ENCODE measurements at regions not wholly inside any gene's neighbourhood (a gene's known extent, or its start where the extent isn't known, plus 50 kb on each side); places are given as distances from the start of the nearest gene placed in this dataset.

GRCh38 chr6:40056865-40057264 lies 122.6 kb upstream of the MOCS1 start:
- no peak for DNase-seq

- no peak for DNase-seq
Measured at GRCh38 chr6:40054602-40055001, 120.3 kb upstream of the MOCS1 start.

- no peak for DNase-seq
Measured at GRCh38 chr6:40054186-40054585, 119.9 kb upstream of the MOCS1 start.

DNA sequence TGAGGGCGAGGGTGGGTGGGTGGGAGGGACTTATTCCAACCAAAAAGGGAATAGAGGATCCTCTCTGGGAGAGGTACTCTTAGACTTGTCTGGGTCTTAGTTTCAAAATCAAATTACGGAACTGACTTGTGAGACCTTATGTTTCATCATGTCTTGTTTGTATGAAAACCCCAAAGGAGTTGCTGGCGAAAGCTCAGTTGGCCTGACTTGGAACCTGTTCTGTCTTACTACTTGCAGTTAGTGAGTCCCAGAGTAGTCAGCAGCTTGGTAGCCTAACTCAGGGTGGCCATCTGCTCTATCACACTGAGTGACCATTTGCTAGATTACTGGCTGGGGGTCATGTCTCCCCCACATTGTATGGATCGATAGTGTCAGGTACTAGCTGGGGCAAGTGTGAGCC lies 114.9 kb upstream of the MOCS1 start:
- no peak for DNase-seq

- no peak for DNase-seq
Measured at GRCh38 chr6:40044196-40044595, 109.9 kb upstream of the MOCS1 start.

DNA sequence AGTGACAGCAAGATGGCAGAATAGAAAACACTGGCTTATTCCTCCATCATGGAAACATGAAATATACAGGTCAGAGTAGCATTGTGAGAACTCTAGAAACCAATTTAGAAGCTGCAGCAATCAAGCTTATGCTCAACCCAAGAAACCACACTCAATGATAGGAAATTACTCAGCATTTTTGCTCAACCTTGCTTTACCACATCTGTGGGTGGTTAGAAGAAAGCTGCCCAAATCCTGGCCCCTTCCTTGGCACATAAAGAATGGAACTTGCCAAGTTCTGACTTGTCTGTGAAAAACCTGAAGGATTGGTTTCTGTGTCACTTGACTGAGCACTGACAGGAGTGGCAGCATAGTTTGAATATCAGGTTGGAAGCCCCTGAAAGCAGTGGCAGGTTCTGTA lies 108.0 kb upstream of the MOCS1 start:
- no peak for DNase-seq

DNA sequence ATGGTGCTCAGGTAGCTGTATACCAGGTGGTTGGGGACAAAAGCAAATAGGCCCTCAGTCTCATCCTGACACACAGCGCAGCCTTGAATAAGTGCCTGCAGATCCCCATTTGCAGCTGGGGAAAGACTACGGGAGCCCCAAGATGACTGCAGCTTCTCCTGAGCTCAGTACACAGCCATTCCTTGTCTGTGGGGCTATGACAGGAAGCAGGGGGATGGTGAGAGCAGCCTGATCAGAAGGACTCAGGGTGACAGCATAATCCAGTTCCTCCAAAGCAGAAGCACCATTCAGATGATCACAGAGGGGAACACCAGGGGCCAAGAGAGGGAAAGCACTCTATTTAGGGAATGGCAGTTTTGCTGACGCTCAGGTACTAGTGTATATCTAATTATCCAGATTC lies 104.8 kb upstream of the MOCS1 start:
- DNase-seq = no peak

- no peak for DNase-seq
Measured at GRCh38 chr6:40038626-40039025, 104.4 kb upstream of the MOCS1 start.

GRCh38 chr6:40037271-40037670 lies 103.0 kb upstream of the MOCS1 start:
- no peak for DNase-seq

- no peak for DNase-seq
Measured at GRCh38 chr6:40036186-40036585, 101.9 kb upstream of the MOCS1 start.

DNA sequence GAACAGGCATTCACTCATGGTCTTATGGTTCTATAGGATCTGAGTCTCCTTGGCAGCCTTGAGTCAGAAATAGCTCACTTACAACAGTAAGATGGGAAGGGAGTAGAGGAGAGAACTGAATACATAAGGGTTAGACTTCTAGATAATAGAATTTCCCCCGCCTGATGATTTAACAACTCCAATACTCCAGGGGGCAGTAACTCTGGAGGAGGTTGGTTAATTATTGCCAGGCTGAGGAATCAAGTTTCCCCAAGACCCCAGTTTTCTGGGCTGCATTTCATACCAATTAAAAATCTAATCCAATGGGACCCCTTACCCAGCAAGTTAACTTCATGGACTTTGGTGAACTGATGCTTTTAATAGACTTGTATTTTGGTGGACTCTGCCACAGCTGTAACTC lies 94.2 kb upstream of the MOCS1 start:
- no peak for DNase-seq

DNA sequence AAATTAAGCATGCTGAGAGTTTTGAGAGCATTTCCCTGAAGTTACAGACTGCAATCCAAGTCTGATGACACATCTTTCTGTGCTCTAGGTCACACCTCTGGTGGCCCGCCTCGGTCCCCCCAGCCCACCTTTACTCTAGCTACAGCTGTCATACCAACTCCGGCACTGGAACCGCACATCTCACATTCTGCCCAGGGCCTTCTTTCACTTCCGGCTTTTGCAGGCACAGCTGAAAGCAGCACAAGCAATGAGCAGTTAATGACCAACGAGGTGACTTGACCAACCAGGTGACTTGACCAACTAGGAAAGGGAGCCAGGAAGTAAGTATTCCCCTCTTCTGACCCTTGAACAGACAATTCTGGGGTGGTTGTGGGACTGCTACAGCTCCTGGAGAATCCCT lies 88.6 kb upstream of the MOCS1 start:
- no peak for DNase-seq

- DNase-seq = no peak
Measured at GRCh38 chr6:40020166-40020565, 85.9 kb upstream of the MOCS1 start.

- no peak for DNase-seq
Measured at GRCh38 chr6:40015530-40015929, 81.3 kb upstream of the MOCS1 start.

DNA sequence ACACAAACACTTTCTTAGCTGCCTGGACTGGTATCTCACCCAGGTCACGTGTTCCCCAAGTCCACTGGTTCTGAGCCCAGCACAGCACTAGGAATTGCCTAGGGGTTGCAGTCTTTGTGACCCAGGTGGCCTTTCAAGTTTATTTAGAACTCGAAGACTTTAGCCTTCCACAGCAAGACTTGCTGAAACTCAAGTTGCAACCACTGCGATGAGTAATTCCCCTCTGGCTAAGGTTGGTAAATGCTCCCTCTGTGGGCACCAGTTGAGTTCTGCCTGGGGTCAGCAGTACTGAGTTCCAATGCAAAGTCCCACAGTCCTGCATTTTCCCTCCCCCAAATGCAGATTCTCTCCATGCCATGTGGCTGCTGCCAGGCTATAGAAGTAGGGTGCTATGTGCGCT lies 77.6 kb upstream of the MOCS1 start:
- DNase-seq = no peak

- peak; percentile 1 for DNase-seq
Measured at GRCh38 chr6:40000964-40001515, 66.8 kb upstream of the MOCS1 start.

DNA sequence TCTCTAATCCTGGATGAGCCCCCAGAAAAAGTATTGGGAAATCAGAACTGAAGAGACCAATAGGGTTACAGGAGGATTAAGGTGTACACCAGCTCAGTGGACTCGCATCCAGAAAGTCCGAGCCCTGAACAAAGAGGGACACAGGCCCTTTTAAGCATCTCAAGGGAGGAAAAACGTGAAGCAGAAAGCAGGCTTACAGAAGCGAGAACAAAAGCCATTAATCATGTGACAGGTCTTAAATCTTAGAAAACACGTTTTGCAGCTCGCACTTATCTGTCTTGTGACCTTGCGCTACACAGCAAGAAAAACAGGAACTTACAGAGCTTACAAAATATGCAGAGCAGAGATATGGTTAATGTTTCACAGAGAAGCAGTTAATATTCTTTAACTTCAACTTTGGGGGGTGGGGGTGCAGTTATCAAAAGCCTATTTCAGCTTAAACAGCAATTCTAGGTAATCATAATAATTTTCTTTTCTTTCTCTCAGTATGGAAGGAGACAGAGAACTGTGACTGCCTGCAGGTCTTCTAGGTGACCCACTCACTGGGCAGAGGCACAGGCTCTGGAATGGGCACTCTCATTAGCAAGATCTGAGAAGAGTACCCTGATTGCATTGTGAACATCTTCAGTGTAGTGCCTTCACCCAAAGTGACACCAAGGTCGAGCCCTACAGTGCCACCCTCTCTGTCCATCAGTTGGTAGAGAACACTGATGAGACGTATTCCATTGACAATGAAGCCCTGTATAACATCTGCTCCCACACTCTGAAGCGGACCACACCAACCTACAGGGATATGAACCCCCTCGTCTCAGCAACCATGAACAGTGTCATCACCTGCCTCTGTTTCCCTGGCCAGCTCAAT lies 65.0 kb upstream of the MOCS1 start:
- DNase-seq = no peak

GRCh38 chr6:39998126-39998525 lies 63.9 kb upstream of the MOCS1 start:
- DNase-seq = no peak

DNA sequence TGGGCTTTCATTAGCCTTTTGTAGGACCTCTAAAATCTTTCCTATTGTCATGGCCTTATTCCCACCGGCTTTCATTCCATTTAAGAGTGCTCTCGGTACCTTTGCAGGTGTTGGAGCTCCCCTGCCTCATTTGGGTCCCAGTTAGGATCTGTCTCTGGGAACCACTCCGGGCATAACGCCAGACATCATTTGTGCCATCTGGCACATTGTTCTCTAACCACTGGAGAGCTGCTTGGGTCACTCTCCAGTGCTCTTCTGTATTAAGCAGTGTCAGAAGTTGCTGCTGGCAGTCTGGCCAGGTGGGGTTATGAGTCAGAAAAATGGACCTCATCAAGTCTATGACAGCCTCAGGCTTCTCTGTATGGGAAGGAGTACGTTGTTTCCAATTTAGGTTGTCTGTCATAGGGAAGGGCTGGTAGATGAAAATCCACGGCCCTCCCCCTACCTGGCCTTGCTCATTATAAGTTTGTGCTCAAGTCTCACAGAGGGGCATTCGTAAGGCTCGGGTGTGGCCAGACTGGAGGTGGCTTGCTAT lies 62.9 kb upstream of the MOCS1 start:
- peak; percentile 86 for DNase-seq

GRCh38 chr6:39995633-39996032 lies 61.4 kb upstream of the MOCS1 start:
- no peak for DNase-seq

DNA sequence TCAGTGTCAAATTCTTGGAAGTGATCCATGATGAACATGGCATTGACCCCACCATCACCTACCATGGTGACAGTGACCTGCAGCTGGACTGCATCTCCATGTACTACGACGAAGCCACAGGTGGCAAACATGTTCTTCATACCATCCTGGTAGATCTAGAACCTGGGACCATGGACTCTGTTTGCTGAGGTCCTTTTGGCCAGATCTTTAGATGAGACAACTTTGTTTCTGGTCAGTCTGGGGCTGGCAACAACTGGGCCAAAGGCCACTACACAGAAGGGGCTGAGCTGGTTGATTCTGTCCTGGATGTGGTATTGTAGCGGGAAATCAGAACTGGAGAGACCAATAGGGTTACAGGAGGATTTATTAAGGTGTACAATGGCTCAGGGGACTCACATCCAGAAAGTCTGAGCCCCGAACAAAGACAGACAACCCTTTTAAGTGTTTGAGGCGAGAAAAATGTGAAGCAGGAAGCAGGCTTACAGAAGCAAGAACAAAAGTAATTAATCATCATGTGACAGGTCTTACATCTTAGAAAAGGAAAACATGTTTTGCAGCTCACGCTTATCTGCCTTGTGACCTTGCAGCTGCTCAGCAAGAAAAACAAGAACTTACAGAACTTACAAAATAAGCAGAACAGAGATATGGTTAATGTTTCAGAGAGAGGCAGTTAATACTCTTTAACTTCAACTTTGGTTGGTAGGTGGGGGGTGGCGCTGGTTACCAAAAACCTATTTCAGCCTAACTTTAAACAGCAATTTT lies 58.8 kb upstream of the MOCS1 start:
- no peak for DNase-seq

Measured in NCI-H1092 treated with DMSO at 0.1 percent for 48 hours (cell line).